NCI-H1694 treated with DMSO at 0.1 percent for 48 hours (cell line): ENCODE measurements at regions not wholly inside any gene's neighbourhood (a gene's known extent, or its start where the extent isn't known, plus 50 kb on each side); places are given as distances from the start of the nearest gene placed in this dataset.
"Not testable (repeated sequence)": the region's sequence is repeated elsewhere in the genome, so short reads cannot be mapped to it uniquely, and the experiment has no call there.

ENCODE experiments used
- DNase-seq: peaks from one replicate; lab custom pipeline; 2025; lab: John Stamatoyannopoulos, UW

GRCh38 chr15:84152381-84152979 lies 83.1 kb upstream of the GOLGA6L4 start:
- DNase-seq: not testable (repeated sequence)

GRCh38 chr15:84153655-84154140 lies 81.9 kb upstream of the GOLGA6L4 start:
- DNase-seq: not testable (repeated sequence)

GRCh38 chr15:84154314-84154713 lies 81.3 kb upstream of the GOLGA6L4 start:
- not testable (repeated sequence) for DNase-seq

GRCh38 chr15:84154787-84155186 lies 80.8 kb upstream of the GOLGA6L4 start:
- DNase-seq: not testable (repeated sequence)

GRCh38 chr15:84155792-84156587 lies 79.6 kb upstream of the GOLGA6L4 start:
- not testable (repeated sequence) for DNase-seq

GRCh38 chr15:84156588-84156840 lies 79.1 kb upstream of the GOLGA6L4 start:
- DNase-seq: not testable (repeated sequence)

GRCh38 chr15:84157056-84157632 lies 78.4 kb upstream of the GOLGA6L4 start:
- DNase-seq: not testable (repeated sequence)

- DNase-seq: not testable (repeated sequence)
Measured at GRCh38 chr15:84157857-84158256, 77.7 kb upstream of the GOLGA6L4 start.

GRCh38 chr15:84159346-84160269 lies 76.0 kb upstream of the GOLGA6L4 start:
- DNase-seq: not testable (repeated sequence)

- not testable (repeated sequence) for DNase-seq
Measured at GRCh38 chr15:84164423-84165292, 70.9 kb upstream of the GOLGA6L4 start.

- not testable (repeated sequence) for DNase-seq
Measured at GRCh38 chr15:84170029-84170428, 65.5 kb upstream of the GOLGA6L4 start.

- DNase-seq: not testable (repeated sequence)
Measured at GRCh38 chr15:84173231-84173610, 62.4 kb upstream of the GOLGA6L4 start.
